Stimulated activated CD8-positive, alpha-beta memory T cell treated with anti-CD3 and anti-CD28 coated beads, Interleukin-2, amount 100 ng/mL, for 48 hours (primary cell): ENCODE measurements at regions not wholly inside any gene's neighbourhood (a gene's known extent, or its start where the extent isn't known, plus 50 kb on each side); places are given as distances from the start of the nearest gene placed in this dataset.
"Not testable (repeated sequence)": the region's sequence is repeated elsewhere in the genome, so short reads cannot be mapped to it uniquely, and the experiment has no call there.

Experiments
- DNase-seq, 2 donors: peaks; one replicate each; pipeline ENCODE4 v3.0.0-alpha.2; 2020; ENCODE audit warnings: low read depth in 2 of 2

DNA sequence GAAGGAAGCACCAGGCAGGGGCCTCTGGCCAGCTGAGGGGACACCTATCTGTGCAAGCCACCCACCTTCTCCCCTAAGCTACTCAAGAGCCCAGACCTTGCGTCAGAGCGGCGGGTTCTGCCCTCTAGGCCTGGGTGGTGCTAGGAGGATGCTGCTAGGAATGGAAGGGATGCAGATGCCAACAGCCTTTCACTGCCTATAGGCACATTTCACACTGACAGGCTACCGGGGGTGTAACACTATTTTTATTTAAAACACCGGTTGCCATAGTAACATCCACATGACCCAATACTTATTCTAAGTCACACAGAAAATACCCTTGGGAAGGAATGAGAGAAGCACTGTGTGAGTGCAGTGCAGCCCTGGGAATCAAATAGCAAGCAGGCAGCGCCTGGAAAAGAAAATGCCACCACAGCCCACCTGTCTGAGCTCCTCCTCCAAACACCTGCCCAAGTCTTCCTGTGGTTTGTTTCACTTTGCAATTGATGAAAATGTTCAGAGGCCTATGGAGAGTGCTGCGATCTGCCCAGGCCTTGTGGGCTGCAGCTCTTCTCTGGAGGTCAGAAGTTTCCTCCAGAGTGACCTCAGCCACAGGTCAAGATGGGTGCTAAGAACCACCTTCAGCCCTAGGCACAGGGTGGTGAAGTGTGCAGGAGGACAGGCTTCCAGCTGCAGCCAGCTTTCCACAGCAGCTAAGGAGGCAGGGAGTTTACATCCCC lies 113.5 kb upstream of the TOPAZ1 start:
- no peak for DNase-seq

GRCh38 chr3:44130249-44130648 lies 111.4 kb upstream of the TOPAZ1 start:
- no peak for DNase-seq

DNA sequence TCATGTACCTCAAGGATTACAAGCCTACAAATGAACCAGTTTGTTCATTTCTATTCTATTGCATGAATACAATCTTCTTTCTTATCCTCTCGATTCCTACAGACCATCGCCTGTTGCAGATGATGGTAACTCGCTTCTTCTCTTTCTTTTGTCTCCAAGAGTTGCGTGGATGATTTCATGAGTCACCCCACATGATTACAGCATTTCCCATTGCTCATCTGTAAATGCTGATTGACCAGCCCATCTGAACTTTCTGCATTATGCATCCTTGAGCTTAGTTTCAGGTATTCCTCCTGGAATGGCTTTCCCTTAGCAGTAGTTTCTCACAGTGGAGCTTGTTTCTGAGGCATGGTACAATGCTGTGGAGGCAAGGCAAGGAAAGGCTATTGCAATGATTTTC lies 109.6 kb upstream of the TOPAZ1 start:
- DNase-seq: no peak

GRCh38 chr3:44132593-44132992 lies 109.1 kb upstream of the TOPAZ1 start:
- no peak for DNase-seq

GRCh38 chr3:44136421-44136820 lies 105.3 kb upstream of the TOPAZ1 start:
- DNase-seq: no peak

DNA sequence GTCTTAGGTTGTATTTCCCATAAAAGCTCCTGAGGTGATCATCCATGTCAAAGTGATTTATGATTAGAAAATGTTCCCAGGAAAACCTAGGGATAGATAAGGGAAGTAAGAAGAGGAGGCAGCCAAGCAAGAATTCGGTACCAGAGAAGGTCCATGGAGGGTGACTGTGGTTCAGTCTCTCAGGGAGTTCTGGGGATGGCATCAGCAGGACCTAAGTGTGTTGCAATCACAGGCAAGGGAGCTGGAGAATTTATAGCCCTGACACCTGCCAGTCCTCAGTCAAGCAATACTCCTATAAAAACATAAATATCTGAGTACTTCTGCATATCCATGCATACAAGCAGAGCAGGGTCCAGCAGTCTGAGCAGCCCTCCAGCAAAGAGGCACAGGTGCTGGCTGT lies 95.6 kb upstream of the TOPAZ1 start:
- DNase-seq: no peak

GRCh38 chr3:44159696-44160300 lies 81.9 kb upstream of the TOPAZ1 start:
- DNase-seq: no peak

- DNase-seq: no peak
Measured at GRCh38 chr3:44160818-44161217, 80.9 kb upstream of the TOPAZ1 start.

DNA sequence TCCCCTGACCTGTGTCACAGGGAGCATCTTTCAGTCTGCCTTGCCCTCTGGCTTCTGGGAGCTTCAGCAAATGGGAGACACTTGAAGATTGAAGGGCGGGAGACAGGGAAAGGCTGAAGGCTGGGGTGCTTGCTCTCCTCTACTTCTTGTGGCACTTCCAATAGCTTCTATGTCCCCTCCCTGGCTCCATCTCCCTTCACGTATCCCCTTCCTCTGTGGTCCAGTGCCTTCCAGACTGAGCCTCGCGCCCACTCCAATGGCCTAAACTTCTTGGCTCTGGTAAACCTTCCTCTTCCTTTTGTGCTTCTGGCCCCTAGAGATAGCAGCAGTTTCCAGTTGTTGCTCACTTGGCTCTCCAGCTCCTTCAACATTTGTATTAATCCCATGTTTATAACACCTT lies 69.8 kb upstream of the TOPAZ1 start:
- DNase-seq: no peak

- not testable (repeated sequence) for DNase-seq
Measured at GRCh38 chr3:44172701-44173100, 69.0 kb upstream of the TOPAZ1 start.

GRCh38 chr3:44173263-44173662 lies 68.4 kb upstream of the TOPAZ1 start:
- DNase-seq: no peak

DNA sequence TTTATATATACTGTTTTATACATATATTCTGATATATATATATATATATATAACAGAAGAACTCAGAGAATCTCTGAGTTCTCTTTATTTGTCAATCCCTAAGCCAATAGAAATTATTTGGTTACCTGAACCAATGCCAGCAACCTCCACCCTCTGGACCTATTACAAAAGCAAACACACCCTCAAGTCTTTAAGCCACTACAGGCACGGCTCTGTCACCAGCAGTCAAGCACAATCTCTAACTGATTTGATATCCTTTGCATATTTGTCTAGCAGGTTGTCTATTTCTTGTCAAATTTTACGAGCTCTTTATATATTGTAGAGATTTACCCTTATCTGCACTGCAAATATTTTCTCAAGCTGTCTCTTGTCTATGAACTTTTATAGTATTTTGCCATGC lies 66.6 kb upstream of the TOPAZ1 start:
- no peak for DNase-seq

- no peak for DNase-seq
Measured at GRCh38 chr3:44179246-44179645, 62.4 kb upstream of the TOPAZ1 start.

GRCh38 chr3:44184319-44184953 lies 57.2 kb upstream of the TOPAZ1 start:
- no peak for DNase-seq

DNA sequence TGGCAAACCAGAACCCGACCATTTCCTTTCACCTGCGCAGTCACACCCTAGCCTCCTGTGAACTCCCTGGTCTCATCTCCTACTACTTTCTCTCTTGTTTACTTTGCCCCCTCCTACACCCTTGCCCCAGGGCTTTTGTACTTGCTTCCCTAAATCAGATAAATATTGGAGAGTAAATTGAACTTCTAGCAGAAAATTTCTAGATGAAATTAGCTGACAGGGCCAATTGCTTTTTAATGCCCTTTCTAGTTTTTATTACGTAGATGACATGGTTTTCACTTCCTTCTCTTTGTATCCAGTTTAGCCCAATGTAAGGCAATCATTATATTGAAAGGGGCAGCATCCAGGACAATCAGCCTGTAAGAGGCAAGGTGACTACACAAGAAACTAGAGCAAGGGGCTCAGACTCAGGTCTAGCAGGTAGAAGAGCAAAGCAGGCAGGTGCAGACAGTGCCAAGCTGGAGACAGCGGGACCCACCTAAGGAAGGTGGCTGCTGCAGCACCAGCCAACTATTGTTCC lies 56.2 kb upstream of the TOPAZ1 start:
- no peak for DNase-seq

GRCh38 chr3:44186111-44186672 lies 55.5 kb upstream of the TOPAZ1 start:
- DNase-seq: no peak

GRCh38 chr3:44186712-44187111 lies 55.0 kb upstream of the TOPAZ1 start:
- no peak for DNase-seq
